ENCODE measurements at regions not wholly inside any gene's neighbourhood (a gene's known extent, or its start where the extent isn't known, plus 50 kb on each side); places are given as distances from the start of the nearest gene placed in this dataset.

GRCh38 chr11:110830747-110831146, 118.5 kb upstream of the ARHGAP20 start:
- DNase-seq (ENCODE audit: low read depth in 1 of 2, low spot score in 1 of 2) = no peak
- TF ChIP-seq JUND (IDR thresholded peaks at IDR 0.05; ENCODE audit: low read depth) = no peak
- in situ Hi-C loops (cut with HindIII; ENCODE audit: low pct_unique_long_range_greater_than_20kb, low sequenced_read_pairs) = no loop called here

GRCh38 chr11:110830344-110830743, 118.1 kb upstream of the ARHGAP20 start:
- no peak for TF ChIP-seq JUND (IDR thresholded peaks at IDR 0.05; ENCODE audit: low read depth)
- DNase-seq (ENCODE audit: low read depth in 1 of 2, low spot score in 1 of 2) = no peak
- in situ Hi-C loops (cut with HindIII; ENCODE audit: low pct_unique_long_range_greater_than_20kb, low sequenced_read_pairs) = no loop called here

GRCh38 chr11:110829873-110830272, 117.6 kb upstream of the ARHGAP20 start:
- no peak for DNase-seq (ENCODE audit: low read depth in 1 of 2, low spot score in 1 of 2)
- in situ Hi-C loops (cut with HindIII; ENCODE audit: low pct_unique_long_range_greater_than_20kb, low sequenced_read_pairs) = no loop called here
- TF ChIP-seq JUND (IDR thresholded peaks at IDR 0.05; ENCODE audit: low read depth) = no peak

GRCh38 chr11:110828086-110828485, 115.8 kb upstream of the ARHGAP20 start:
- no peak for DNase-seq (ENCODE audit: low read depth in 1 of 2, low spot score in 1 of 2)
- no peak for TF ChIP-seq JUND (IDR thresholded peaks at IDR 0.05; ENCODE audit: low read depth)
- in situ Hi-C loops (cut with HindIII; ENCODE audit: low pct_unique_long_range_greater_than_20kb, low sequenced_read_pairs) = no loop called here

- no peak for TF ChIP-seq JUND (IDR thresholded peaks at IDR 0.05; ENCODE audit: low read depth)
- in situ Hi-C loops (cut with HindIII; ENCODE audit: low pct_unique_long_range_greater_than_20kb, low sequenced_read_pairs) = no loop called here
- DNase-seq (ENCODE audit: low read depth in 1 of 2, low spot score in 1 of 2) = no peak
These were observed 115.0 kb upstream of the ARHGAP20 start for GRCh38 chr11:110827276-110827675.

- TF ChIP-seq JUND (IDR thresholded peaks at IDR 0.05; ENCODE audit: low read depth) = no peak
- in situ Hi-C loops (cut with HindIII; ENCODE audit: low pct_unique_long_range_greater_than_20kb, low sequenced_read_pairs) = no loop called here
- no peak for DNase-seq (ENCODE audit: low read depth in 1 of 2, low spot score in 1 of 2)
These were observed 112.8 kb upstream of the ARHGAP20 start for GRCh38 chr11:110824912-110825620.

- no peak for DNase-seq (ENCODE audit: low read depth in 1 of 2, low spot score in 1 of 2)
These were observed 105.9 kb upstream of the ARHGAP20 start for GRCh38 chr11:110818032-110818687.

GRCh38 chr11:110812086-110812733, 100.0 kb upstream of the ARHGAP20 start:
- no peak for DNase-seq (ENCODE audit: low read depth in 1 of 2, low spot score in 1 of 2)

More at GRCh38 chr11:110818032-110818687, 105.9 kb upstream of the ARHGAP20 start:
- in situ Hi-C loops (cut with HindIII; ENCODE audit: low pct_unique_long_range_greater_than_20kb, low sequenced_read_pairs) = no loop called here
- TF ChIP-seq JUND (IDR thresholded peaks at IDR 0.05; ENCODE audit: low read depth) = no peak

GRCh38 chr11:110809417-110810199, 97.4 kb upstream of the ARHGAP20 start:
- in situ Hi-C loops (cut with HindIII; ENCODE audit: low pct_unique_long_range_greater_than_20kb, low sequenced_read_pairs) = no loop called here
- no peak for DNase-seq (ENCODE audit: low read depth in 1 of 2, low spot score in 1 of 2)
- TF ChIP-seq JUND (IDR thresholded peaks at IDR 0.05; ENCODE audit: low read depth) = no peak

More at GRCh38 chr11:110812086-110812733, 100.0 kb upstream of the ARHGAP20 start:
- in situ Hi-C loops (cut with HindIII; ENCODE audit: low pct_unique_long_range_greater_than_20kb, low sequenced_read_pairs) = no loop called here
- no peak for TF ChIP-seq JUND (IDR thresholded peaks at IDR 0.05; ENCODE audit: low read depth)

- TF ChIP-seq JUND (IDR thresholded peaks at IDR 0.05; ENCODE audit: low read depth) = no peak
- in situ Hi-C loops (cut with HindIII; ENCODE audit: low pct_unique_long_range_greater_than_20kb, low sequenced_read_pairs) = no loop called here
- no peak for DNase-seq (ENCODE audit: low read depth in 1 of 2, low spot score in 1 of 2)
These were observed 96.0 kb upstream of the ARHGAP20 start for GRCh38 chr11:110808248-110808647.

GRCh38 chr11:110807801-110808200, 95.6 kb upstream of the ARHGAP20 start:
- in situ Hi-C loops (cut with HindIII; ENCODE audit: low pct_unique_long_range_greater_than_20kb, low sequenced_read_pairs) = no loop called here
- DNase-seq (ENCODE audit: low read depth in 1 of 2, low spot score in 1 of 2) = no peak
- no peak for TF ChIP-seq JUND (IDR thresholded peaks at IDR 0.05; ENCODE audit: low read depth)

- in situ Hi-C loops (cut with HindIII; ENCODE audit: low pct_unique_long_range_greater_than_20kb, low sequenced_read_pairs) = no loop called here
- no peak for TF ChIP-seq JUND (IDR thresholded peaks at IDR 0.05; ENCODE audit: low read depth)
- no peak for DNase-seq (ENCODE audit: low read depth in 1 of 2, low spot score in 1 of 2)
These were observed 93.5 kb upstream of the ARHGAP20 start for GRCh38 chr11:110805756-110806155.

Measured in T47D (cell line).